K562 (cell line): ENCODE measurements at regions not wholly inside any gene's neighbourhood (a gene's known extent, or its start where the extent isn't known, plus 50 kb on each side); places are given as distances from the start of the nearest gene placed in this dataset.

ENCODE experiments used
- BCL6 ChIP-seq: fragments of 250-450 bp; sonication (Bioruptor Pico); IDR thresholded peaks from 2 replicates; pipeline ENCODE4 v1.4.0; 2020
- BRF2 ChIP-seq: IDR thresholded peaks from 3 replicates; pipeline ENCODE4 v1.6.1; 2011; ENCODE audit warnings: borderline replicate concordance, mild to moderate bottlenecking; ENCODE audit not compliant: insufficient read length, insufficient read depth
- CHAMP1 ChIP-seq: fragments of 450-650 bp; IDR thresholded peaks from 2 replicates; pipeline ENCODE4 v1.6.1; 2016; ENCODE audit warnings: mild to moderate bottlenecking
- E2F5 ChIP-seq: sonication (generic); formaldehyde crosslinking; IDR thresholded peaks from 2 replicates; pipeline ENCODE4 v1.8.0; 2022; ENCODE audit warnings: mild to moderate bottlenecking, missing genetic modification reagents
- GABPB2 ChIP-seq: fragments of 250-450 bp; sonication (Bioruptor Pico); conservative IDR thresholded peaks from 2 replicates; pipeline ENCODE4 v1.5.1; 2021; ENCODE audit warnings: mild to moderate bottlenecking
- KDM2B ChIP-seq: fragments of 250-450 bp; sonication (Bioruptor Pico); IDR thresholded peaks from 2 replicates; pipeline ENCODE4 v1.8.0; 2021; ENCODE audit warnings: mild to moderate bottlenecking, moderate library complexity
- NFRKB ChIP-seq: fragments of 450-650 bp; IDR thresholded peaks from 2 replicates; pipeline ENCODE4 v1.6.1; 2016; ENCODE audit warnings: low read depth
- RBM25 ChIP-seq: fragments of 200-400 bp; formaldehyde crosslinking; IDR thresholded peaks from 2 replicates; pipeline ENCODE4 v1.6.1; 2018; ENCODE audit warnings: low read length, low read depth, moderate library complexity; ENCODE audit not compliant: severe bottlenecking
- SMARCE1 ChIP-seq: fragments of 450-650 bp; IDR thresholded peaks from 2 replicates; pipeline ENCODE4 v1.7.1; 2016; ENCODE audit warnings: mild to moderate bottlenecking
- ZKSCAN3 ChIP-seq: fragments of 250-450 bp; sonication (Bioruptor Pico); IDR thresholded peaks from 2 replicates; pipeline ENCODE4 v1.4.0; 2020
- ZNF79 ChIP-seq: fragments of 250-450 bp; sonication (Bioruptor Pico); IDR thresholded peaks from 2 replicates; pipeline ENCODE4 v1.4.0; 2020; ENCODE audit warnings: low read depth, mild to moderate bottlenecking, moderate library complexity
- TF ChIP-seq, protein P1 (sequence below): sonication (generic); formaldehyde crosslinking; IDR thresholded peaks from 2 replicates; pipeline ENCODE4 v1.8.0; 2023; ENCODE audit warnings: mild to moderate bottlenecking, missing genetic modification reagents
- TF ChIP-seq, protein P2 (sequence below): sonication (generic); formaldehyde crosslinking; IDR thresholded peaks from 2 replicates; pipeline ENCODE4 v1.9.0; 2022; ENCODE audit warnings: mild to moderate bottlenecking, missing genetic modification reagents
- TF ChIP-seq, protein P3 (sequence below): sonication (generic); formaldehyde crosslinking; IDR thresholded peaks from 2 replicates; pipeline ENCODE4 v1.8.1; 2022; ENCODE audit warnings: missing genetic modification reagents
- TF ChIP-seq, protein P4 (sequence below): fragments of 450-650 bp; IDR thresholded peaks from 2 replicates; pipeline ENCODE4 v1.6.1; 2016; ENCODE audit warnings: antibody characterized with exemption
- TF ChIP-seq, protein P5 (sequence below): fragments of 450-650 bp; formaldehyde crosslinking; IDR thresholded peaks from 2 replicates; pipeline ENCODE4 v1.4.0; 2020; ENCODE audit warnings: mild to moderate bottlenecking

DNA sequence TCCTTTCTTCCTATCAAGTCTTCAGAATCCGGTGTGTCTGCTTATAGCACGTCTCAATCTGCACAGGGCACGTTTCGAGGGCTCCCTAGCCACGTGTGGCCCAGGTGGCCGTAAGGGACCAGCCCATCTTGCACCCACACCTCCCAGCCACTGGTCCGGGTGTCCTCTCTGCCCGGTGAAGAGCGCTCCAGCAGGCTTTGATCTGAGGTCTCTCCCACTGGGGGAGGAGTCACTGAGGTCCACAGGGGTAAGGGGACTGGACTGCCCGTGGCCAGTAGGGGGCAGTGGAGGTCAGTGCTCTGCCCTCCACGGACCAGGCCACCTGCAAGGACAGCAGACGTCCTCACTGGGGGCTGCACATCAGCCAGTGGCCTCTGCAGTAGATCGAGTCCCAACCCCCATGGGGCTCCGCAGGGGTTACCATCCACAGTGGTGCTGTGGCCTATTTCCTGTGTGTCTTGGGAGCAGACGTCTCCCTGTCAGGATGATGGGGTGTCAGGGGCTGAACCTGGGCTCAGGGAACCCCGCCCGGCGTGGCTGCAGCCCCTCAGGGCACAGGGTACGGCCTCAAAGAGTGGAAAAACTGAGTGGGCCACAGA, 204.1 kb upstream of the CIBAR2 start (continued):
- TF ChIP-seq, protein P1, sequence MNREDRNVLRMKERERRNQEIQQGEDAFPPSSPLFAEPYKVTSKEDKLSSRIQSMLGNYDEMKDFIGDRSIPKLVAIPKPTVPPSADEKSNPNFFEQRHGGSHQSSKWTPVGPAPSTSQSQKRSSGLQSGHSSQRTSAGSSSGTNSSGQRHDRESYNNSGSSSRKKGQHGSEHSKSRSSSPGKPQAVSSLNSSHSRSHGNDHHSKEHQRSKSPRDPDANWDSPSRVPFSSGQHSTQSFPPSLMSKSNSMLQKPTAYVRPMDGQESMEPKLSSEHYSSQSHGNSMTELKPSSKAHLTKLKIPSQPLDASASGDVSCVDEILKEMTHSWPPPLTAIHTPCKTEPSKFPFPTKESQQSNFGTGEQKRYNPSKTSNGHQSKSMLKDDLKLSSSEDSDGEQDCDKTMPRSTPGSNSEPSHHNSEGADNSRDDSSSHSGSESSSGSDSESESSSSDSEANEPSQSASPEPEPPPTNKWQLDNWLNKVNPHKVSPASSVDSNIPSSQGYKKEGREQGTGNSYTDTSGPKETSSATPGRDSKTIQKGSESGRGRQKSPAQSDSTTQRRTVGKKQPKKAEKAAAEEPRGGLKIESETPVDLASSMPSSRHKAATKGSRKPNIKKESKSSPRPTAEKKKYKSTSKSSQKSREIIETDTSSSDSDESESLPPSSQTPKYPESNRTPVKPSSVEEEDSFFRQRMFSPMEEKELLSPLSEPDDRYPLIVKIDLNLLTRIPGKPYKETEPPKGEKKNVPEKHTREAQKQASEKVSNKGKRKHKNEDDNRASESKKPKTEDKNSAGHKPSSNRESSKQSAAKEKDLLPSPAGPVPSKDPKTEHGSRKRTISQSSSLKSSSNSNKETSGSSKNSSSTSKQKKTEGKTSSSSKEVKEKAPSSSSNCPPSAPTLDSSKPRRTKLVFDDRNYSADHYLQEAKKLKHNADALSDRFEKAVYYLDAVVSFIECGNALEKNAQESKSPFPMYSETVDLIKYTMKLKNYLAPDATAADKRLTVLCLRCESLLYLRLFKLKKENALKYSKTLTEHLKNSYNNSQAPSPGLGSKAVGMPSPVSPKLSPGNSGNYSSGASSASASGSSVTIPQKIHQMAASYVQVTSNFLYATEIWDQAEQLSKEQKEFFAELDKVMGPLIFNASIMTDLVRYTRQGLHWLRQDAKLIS (CRISPR knock-in tag), result no peak
- TF ChIP-seq ZNF79 (CRISPR knock-in tag), result no peak
- TF ChIP-seq, protein P2, sequence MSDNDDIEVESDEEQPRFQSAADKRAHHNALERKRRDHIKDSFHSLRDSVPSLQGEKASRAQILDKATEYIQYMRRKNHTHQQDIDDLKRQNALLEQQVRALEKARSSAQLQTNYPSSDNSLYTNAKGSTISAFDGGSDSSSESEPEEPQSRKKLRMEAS (CRISPR knock-in tag), result peak; percentile 94
- no peak for TF ChIP-seq CHAMP1
- TF ChIP-seq E2F5, result no peak
- no peak for TF ChIP-seq BRF2
- no peak for TF ChIP-seq RBM25
- no peak for TF ChIP-seq KDM2B (CRISPR knock-in tag)
- TF ChIP-seq, protein P3, sequence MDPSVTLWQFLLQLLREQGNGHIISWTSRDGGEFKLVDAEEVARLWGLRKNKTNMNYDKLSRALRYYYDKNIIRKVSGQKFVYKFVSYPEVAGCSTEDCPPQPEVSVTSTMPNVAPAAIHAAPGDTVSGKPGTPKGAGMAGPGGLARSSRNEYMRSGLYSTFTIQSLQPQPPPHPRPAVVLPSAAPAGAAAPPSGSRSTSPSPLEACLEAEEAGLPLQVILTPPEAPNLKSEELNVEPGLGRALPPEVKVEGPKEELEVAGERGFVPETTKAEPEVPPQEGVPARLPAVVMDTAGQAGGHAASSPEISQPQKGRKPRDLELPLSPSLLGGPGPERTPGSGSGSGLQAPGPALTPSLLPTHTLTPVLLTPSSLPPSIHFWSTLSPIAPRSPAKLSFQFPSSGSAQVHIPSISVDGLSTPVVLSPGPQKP (CRISPR knock-in tag), result no peak
- TF ChIP-seq, protein P4, sequence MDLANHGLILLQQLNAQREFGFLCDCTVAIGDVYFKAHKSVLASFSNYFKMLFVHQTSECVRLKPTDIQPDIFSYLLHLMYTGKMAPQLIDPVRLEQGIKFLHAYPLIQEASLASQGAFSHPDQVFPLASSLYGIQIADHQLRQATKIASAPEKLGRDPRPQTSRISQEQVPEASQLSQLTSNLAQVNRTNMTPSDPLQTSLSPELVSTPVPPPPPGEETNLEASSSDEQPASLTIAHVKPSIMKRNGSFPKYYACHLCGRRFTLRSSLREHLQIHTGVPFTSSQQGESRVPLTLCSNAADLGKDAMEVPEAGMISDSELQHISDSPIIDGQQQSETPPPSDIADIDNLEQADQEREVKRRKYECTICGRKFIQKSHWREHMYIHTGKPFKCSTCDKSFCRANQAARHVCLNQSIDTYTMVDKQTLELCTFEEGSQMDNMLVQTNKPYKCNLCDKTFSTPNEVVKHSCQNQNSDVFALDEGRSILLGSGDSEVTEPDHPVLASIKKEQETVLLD, result peak; percentile 73; the same call in 1 of the 2 replicates
- TF ChIP-seq BCL6 (CRISPR knock-in tag), result no peak
- no peak for TF ChIP-seq NFRKB
- TF ChIP-seq, protein P5, sequence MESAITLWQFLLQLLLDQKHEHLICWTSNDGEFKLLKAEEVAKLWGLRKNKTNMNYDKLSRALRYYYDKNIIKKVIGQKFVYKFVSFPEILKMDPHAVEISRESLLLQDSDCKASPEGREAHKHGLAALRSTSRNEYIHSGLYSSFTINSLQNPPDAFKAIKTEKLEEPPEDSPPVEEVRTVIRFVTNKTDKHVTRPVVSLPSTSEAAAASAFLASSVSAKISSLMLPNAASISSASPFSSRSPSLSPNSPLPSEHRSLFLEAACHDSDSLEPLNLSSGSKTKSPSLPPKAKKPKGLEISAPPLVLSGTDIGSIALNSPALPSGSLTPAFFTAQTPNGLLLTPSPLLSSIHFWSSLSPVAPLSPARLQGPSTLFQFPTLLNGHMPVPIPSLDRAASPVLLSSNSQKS (CRISPR knock-in tag), result no peak
- no peak for TF ChIP-seq GABPB2 (CRISPR knock-in tag)
- no peak for TF ChIP-seq ZKSCAN3 (CRISPR knock-in tag)
- no peak for TF ChIP-seq SMARCE1
